Ishikawa (cell line): ENCODE measurements at regions not wholly inside any gene's neighbourhood (a gene's known extent, or its start where the extent isn't known, plus 50 kb on each side); places are given as distances from the start of the nearest gene placed in this dataset.

Experiments
- CEBPB ChIP-seq: IDR thresholded peaks from 2 replicates; pipeline ENCODE4 v1.6.1; 2012
- CREB1 ChIP-seq: IDR thresholded peaks from 2 replicates; pipeline ENCODE4 v1.6.1; 2012; ENCODE audit warnings: low read depth
- EGR1 ChIP-seq: IDR thresholded peaks from 2 replicates; pipeline ENCODE4 v1.6.1; 2012
- EP300 ChIP-seq: IDR thresholded peaks from 2 replicates; pipeline ENCODE4 v1.6.1; 2012; ENCODE audit warnings: borderline replicate concordance
- MAX ChIP-seq: IDR thresholded peaks from 2 replicates; pipeline ENCODE4 v1.6.1; 2012
- NFIC ChIP-seq: IDR thresholded peaks from 2 replicates; pipeline ENCODE4 v1.6.1; 2012
- RAD21 ChIP-seq: IDR thresholded peaks from 2 replicates; pipeline ENCODE4 v1.6.1; 2012; ENCODE audit warnings: low read depth
- TAF1 ChIP-seq: IDR thresholded peaks from 2 replicates; pipeline ENCODE4 v1.6.1; 2012; ENCODE audit warnings: low read depth, mild to moderate bottlenecking
- TCF12 ChIP-seq: IDR thresholded peaks from 2 replicates; pipeline ENCODE4 v1.6.1; 2012; ENCODE audit warnings: low read depth
- YY1 ChIP-seq: IDR thresholded peaks from 2 replicates; pipeline ENCODE4 v1.6.1; 2012; ENCODE audit warnings: low read depth

- TF ChIP-seq EP300 (no peak), MAX (no peak), NFIC (no peak), TAF1 (no peak), CREB1 (no peak), TCF12 (no peak), RAD21 (no peak), EGR1 (no peak), YY1 (no peak), CEBPB (no peak)
Observed at GRCh38 chr10:121288864-121289661, 309.2 kb downstream of the FGFR2 start.
